ENCODE measurements at regions not wholly inside any gene's neighbourhood (a gene's known extent, or its start where the extent isn't known, plus 50 kb on each side); places are given as distances from the start of the nearest gene placed in this dataset.

DNA sequence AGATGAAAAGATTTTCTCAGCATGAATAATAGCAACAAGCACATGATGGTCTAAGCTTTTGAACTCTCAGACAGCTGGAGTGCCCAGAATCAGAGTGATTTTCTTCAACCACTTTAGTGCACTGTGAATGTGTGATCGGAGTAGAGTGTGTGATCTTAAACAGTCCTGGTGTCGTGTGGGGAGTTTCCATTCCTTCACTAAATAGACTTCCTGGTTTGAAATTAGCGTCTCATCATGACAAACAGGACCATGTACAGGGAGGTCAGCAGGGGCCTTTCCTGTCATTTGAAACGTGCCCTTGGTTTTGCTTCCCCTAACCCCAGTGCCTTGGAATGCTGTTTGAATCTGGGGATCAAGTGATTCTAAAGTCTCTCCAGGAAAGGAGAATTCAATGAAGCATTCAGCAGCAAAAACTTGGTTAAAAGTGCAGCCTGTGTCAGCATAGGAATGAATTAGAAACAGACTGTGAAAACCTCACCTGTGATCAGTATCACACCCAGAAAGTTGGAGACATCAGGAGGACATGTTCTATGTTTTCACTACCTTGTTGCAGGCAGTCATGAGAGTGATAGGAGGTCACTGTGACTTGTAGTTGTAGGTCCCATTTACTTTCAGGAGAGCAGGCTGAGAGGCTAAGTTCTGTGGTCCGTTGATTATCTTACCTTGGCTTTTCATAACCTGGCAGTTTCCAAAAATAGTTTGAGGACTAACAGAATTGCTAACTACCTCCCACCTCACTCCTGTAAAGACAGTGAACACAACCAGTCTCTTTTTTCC is 400.3 kb downstream of the MTX2 start:
- TF ChIP-seq CTCF (IDR thresholded peaks at IDR 0.05) = no peak
- TF ChIP-seq POLR2A (IDR thresholded peaks at IDR 0.05) = no peak
